ENCODE measurements at regions not wholly inside any gene's neighbourhood (a gene's known extent, or its start where the extent isn't known, plus 50 kb on each side); places are given as distances from the start of the nearest gene placed in this dataset.

- H3K4me1 Mint-ChIP-seq (ENCODE audit: unreplicated experiment): no peaks in the 10 kb centered on the region
- TF ChIP-seq CTCF (IDR thresholded peaks at IDR 0.05; ENCODE audit: unreplicated experiment): no peak
- peaks cover 4% of the 10 kb centered on the region for H3K27me3 Mint-ChIP-seq (ENCODE audit: unreplicated experiment)
- no peaks in the 10 kb centered on the region for H3K9me3 Mint-ChIP-seq (ENCODE audit: unreplicated experiment)
- no peak overlapping the region for H3K4me3 Mint-ChIP-seq (ENCODE audit: unreplicated experiment)
- H3K27ac Mint-ChIP-seq (ENCODE audit: unreplicated experiment): no peak overlapping the region
- no peaks in the 10 kb centered on the region for H3K36me3 Mint-ChIP-seq (ENCODE audit: low read depth, unreplicated experiment)
- DNase-seq (ENCODE audit: low spot score): no peak
Measured at GRCh38 chr7:1314908-1315450, 82.3 kb downstream of the UNCX start.

GRCh38 chr7:1316086-1316485 lies 83.4 kb downstream of the UNCX start:
- no peak for TF ChIP-seq CTCF (IDR thresholded peaks at IDR 0.05; ENCODE audit: unreplicated experiment)
- no peaks in the 10 kb centered on the region for H3K9me3 Mint-ChIP-seq (ENCODE audit: unreplicated experiment)
- no peaks in the 10 kb centered on the region for H3K4me1 Mint-ChIP-seq (ENCODE audit: unreplicated experiment)
- DNase-seq (ENCODE audit: low spot score): no peak
- peaks cover 4% of the 10 kb centered on the region for H3K27me3 Mint-ChIP-seq (ENCODE audit: unreplicated experiment)
- H3K36me3 Mint-ChIP-seq (ENCODE audit: low read depth, unreplicated experiment): no peaks in the 10 kb centered on the region
- H3K4me3 Mint-ChIP-seq (ENCODE audit: unreplicated experiment): no peak overlapping the region
- H3K27ac Mint-ChIP-seq (ENCODE audit: unreplicated experiment): no peak overlapping the region

DNA sequence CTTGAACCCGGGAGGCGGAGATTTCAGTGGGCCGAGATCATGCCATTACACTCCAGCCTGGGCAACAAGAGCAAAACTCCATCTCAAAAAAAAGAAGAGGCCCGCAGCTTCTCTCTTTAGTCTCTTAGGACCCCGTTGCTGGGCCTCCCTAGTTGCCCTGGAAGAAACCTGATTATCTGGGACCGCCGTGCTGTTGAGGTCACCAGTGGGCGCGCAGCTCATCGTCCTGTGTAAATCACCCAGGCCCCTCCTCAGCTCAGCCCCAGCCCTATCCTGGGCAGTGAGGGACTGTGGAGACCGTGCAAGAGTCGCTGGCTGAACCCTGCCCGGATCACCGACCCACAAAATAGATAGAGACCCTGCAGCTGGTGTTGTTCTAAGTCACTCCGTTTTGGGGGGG lies 85.0 kb downstream of the UNCX start:
- Mint-ChIP-seq H3K9me3 (ENCODE audit: unreplicated experiment) (no peaks in the 10 kb centered on the region), H3K27ac (ENCODE audit: unreplicated experiment) (no peak overlapping the region), H3K4me1 (ENCODE audit: unreplicated experiment) (no peaks in the 10 kb centered on the region), H3K4me3 (ENCODE audit: unreplicated experiment) (no peak overlapping the region), H3K27me3 (ENCODE audit: unreplicated experiment) (peaks cover 4% of the 10 kb centered on the region), H3K36me3 (ENCODE audit: low read depth, unreplicated experiment) (no peaks in the 10 kb centered on the region)
- no peak for TF ChIP-seq CTCF (IDR thresholded peaks at IDR 0.05; ENCODE audit: unreplicated experiment)
- DNase-seq (ENCODE audit: low spot score): no peak

GRCh38 chr7:1318051-1318450 lies 85.4 kb downstream of the UNCX start:
- H3K27ac Mint-ChIP-seq (ENCODE audit: unreplicated experiment): no peak overlapping the region
- no peaks in the 10 kb centered on the region for H3K36me3 Mint-ChIP-seq (ENCODE audit: low read depth, unreplicated experiment)
- no peak for DNase-seq (ENCODE audit: low spot score)
- no peak overlapping the region for H3K4me3 Mint-ChIP-seq (ENCODE audit: unreplicated experiment)
- TF ChIP-seq CTCF (IDR thresholded peaks at IDR 0.05; ENCODE audit: unreplicated experiment): no peak
- peaks cover 4% of the 10 kb centered on the region for H3K27me3 Mint-ChIP-seq (ENCODE audit: unreplicated experiment)
- no peaks in the 10 kb centered on the region for H3K4me1 Mint-ChIP-seq (ENCODE audit: unreplicated experiment)
- no peaks in the 10 kb centered on the region for H3K9me3 Mint-ChIP-seq (ENCODE audit: unreplicated experiment)

DNA sequence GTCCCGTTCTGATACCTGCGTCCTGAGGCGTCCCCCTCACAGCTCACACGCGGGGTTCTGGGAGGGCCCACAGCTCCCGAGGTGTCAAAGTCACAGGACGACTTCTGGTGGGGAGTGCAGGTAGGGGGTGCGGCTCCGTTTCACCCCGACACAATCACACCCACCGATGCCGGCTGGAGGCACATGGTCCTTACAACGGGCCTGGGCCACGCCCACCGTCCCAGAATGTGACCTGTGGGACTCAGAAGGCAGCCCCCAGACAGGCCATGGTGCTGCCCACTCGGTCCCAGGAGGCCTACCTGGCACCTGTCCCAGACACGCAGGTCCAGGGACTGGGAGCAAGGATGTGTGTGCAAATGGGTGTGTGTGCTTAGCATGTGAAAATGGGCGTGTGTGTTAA lies 86.0 kb downstream of the UNCX start:
- Mint-ChIP-seq H3K4me1 (ENCODE audit: unreplicated experiment) (no peaks in the 10 kb centered on the region), H3K27ac (ENCODE audit: unreplicated experiment) (no peak overlapping the region), H3K27me3 (ENCODE audit: unreplicated experiment) (peaks cover 4% of the 10 kb centered on the region), H3K9me3 (ENCODE audit: unreplicated experiment) (no peaks in the 10 kb centered on the region), H3K36me3 (ENCODE audit: low read depth, unreplicated experiment) (no peaks in the 10 kb centered on the region), H3K4me3 (ENCODE audit: unreplicated experiment) (no peak overlapping the region)
- TF ChIP-seq CTCF (IDR thresholded peaks at IDR 0.05; ENCODE audit: unreplicated experiment): no peak
- no peak for DNase-seq (ENCODE audit: low spot score)

Data from endothelial cell (in vitro differentiated cells).